ENCODE measurements at regions not wholly inside any gene's neighbourhood (a gene's known extent, or its start where the extent isn't known, plus 50 kb on each side); places are given as distances from the start of the nearest gene placed in this dataset.

DNA sequence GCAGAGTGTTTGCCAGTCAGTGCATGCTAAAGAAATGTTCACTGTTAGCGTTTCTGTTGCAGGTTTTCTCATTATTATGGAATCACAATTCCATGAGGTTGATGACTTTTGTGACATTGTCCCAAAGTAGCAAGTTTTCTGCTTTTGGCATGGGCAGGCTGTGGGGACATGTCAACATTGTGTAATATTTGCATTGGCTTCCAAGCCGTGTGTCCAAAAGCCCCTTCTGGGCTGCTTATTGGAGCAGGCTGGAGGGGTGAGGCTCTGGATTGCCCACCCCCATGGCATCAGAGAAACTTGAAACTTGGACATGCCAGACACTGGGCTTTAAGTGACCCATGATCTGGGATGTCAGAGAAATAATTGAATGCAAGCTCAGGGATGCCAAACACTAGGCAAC lies 90.7 kb downstream of the RTL9 start:
- TF ChIP-seq ZBTB49 (CRISPR knock-in tag; IDR thresholded peaks at IDR 0.05; ENCODE audit: borderline replicate concordance) (no peak), ZNF816 (CRISPR knock-in tag; IDR thresholded peaks at IDR 0.05; ENCODE audit: borderline replicate concordance) (no peak), JUN (CRISPR knock-in tag; IDR thresholded peaks at IDR 0.05) (no peak), DPF2 (CRISPR knock-in tag; IDR thresholded peaks at IDR 0.05; ENCODE audit: borderline replicate concordance, low read depth) (no peak), ZNF274 (CRISPR knock-in tag; IDR thresholded peaks at IDR 0.05) (no peak), ZNF382 (CRISPR knock-in tag; IDR thresholded peaks at IDR 0.05; ENCODE audit: borderline replicate concordance) (no peak), REST (IDR thresholded peaks at IDR 0.05; ENCODE audit: borderline replicate concordance in 1 of 2, low read depth in 1 of 2, low read length in 2 of 2) (no peak), AGO1 (IDR thresholded peaks at IDR 0.05; ENCODE audit: low read depth, low read length, poor library complexity, severe bottlenecking) (no peak), ZNF784 (CRISPR knock-in tag; IDR thresholded peaks at IDR 0.05; ENCODE audit: borderline replicate concordance) (no peak)
- TF ChIP-seq, protein P1, sequence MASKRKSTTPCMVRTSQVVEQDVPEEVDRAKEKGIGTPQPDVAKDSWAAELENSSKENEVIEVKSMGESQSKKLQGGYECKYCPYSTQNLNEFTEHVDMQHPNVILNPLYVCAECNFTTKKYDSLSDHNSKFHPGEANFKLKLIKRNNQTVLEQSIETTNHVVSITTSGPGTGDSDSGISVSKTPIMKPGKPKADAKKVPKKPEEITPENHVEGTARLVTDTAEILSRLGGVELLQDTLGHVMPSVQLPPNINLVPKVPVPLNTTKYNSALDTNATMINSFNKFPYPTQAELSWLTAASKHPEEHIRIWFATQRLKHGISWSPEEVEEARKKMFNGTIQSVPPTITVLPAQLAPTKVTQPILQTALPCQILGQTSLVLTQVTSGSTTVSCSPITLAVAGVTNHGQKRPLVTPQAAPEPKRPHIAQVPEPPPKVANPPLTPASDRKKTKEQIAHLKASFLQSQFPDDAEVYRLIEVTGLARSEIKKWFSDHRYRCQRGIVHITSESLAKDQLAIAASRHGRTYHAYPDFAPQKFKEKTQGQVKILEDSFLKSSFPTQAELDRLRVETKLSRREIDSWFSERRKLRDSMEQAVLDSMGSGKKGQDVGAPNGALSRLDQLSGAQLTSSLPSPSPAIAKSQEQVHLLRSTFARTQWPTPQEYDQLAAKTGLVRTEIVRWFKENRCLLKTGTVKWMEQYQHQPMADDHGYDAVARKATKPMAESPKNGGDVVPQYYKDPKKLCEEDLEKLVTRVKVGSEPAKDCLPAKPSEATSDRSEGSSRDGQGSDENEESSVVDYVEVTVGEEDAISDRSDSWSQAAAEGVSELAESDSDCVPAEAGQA (IDR thresholded peaks at IDR 0.05; ENCODE audit: low read depth), result no peak
- TF ChIP-seq, protein P1 (CRISPR knock-in tag; IDR thresholded peaks at IDR 0.05; ENCODE audit: borderline replicate concordance), result no peak
- TF ChIP-seq, protein P2, sequence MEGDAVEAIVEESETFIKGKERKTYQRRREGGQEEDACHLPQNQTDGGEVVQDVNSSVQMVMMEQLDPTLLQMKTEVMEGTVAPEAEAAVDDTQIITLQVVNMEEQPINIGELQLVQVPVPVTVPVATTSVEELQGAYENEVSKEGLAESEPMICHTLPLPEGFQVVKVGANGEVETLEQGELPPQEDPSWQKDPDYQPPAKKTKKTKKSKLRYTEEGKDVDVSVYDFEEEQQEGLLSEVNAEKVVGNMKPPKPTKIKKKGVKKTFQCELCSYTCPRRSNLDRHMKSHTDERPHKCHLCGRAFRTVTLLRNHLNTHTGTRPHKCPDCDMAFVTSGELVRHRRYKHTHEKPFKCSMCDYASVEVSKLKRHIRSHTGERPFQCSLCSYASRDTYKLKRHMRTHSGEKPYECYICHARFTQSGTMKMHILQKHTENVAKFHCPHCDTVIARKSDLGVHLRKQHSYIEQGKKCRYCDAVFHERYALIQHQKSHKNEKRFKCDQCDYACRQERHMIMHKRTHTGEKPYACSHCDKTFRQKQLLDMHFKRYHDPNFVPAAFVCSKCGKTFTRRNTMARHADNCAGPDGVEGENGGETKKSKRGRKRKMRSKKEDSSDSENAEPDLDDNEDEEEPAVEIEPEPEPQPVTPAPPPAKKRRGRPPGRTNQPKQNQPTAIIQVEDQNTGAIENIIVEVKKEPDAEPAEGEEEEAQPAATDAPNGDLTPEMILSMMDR (CRISPR knock-in tag; IDR thresholded peaks at IDR 0.05), result no peak
- TF ChIP-seq, protein P3, sequence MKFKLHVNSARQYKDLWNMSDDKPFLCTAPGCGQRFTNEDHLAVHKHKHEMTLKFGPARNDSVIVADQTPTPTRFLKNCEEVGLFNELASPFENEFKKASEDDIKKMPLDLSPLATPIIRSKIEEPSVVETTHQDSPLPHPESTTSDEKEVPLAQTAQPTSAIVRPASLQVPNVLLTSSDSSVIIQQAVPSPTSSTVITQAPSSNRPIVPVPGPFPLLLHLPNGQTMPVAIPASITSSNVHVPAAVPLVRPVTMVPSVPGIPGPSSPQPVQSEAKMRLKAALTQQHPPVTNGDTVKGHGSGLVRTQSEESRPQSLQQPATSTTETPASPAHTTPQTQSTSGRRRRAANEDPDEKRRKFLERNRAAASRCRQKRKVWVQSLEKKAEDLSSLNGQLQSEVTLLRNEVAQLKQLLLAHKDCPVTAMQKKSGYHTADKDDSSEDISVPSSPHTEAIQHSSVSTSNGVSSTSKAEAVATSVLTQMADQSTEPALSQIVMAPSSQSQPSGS (CRISPR knock-in tag; IDR thresholded peaks at IDR 0.05), result no peak
- TF ChIP-seq, protein P4, sequence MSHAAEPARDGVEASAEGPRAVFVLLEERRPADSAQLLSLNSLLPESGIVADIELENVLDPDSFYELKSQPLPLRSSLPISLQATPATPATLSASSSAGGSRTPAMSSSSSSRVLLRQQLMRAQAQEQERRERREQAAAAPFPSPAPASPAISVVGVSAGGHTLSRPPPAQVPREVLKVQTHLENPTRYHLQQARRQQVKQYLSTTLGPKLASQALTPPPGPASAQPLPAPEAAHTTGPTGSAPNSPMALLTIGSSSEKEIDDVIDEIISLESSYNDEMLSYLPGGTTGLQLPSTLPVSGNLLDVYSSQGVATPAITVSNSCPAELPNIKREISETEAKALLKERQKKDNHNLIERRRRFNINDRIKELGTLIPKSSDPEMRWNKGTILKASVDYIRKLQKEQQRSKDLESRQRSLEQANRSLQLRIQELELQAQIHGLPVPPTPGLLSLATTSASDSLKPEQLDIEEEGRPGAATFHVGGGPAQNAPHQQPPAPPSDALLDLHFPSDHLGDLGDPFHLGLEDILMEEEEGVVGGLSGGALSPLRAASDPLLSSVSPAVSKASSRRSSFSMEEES (CRISPR knock-in tag; IDR thresholded peaks at IDR 0.05), result no peak

Data from HepG2 (cell line).